A549 (cell line): ENCODE measurements at regions not wholly inside any gene's neighbourhood (a gene's known extent, or its start where the extent isn't known, plus 50 kb on each side); places are given as distances from the start of the nearest gene placed in this dataset.

Experiments used
- ATAC-seq, 2 experiments: fragments of 200-7000 bp in 1 of 2; fragments of >200 bp in 1 of 2; cut with Nextera tagmentation in 1 of 2; cut with Tn5 transposase in 1 of 2; 3 replicates each; pipeline versions ENCODE4 v1.8.0 to v1.9.1; 2018 to 2020; ENCODE audit warnings: mild to moderate bottlenecking in 1 of 2, moderate library complexity in 1 of 2
- CTCF ChIA-PET: fragments of 300-600 bp; sonication (Branson Sonifier 250); formaldehyde crosslinking; extraction: SDS; loops from one replicate; lab custom pipeline; 2021; ENCODE audit warnings: antibody characterized with exemption, inconsistent platforms; lab: Yijun Ruan, JAX
- POLR2A ChIA-PET: fragments of 350-600 bp; formaldehyde crosslinking; extraction: SDS; loops from one replicate; lab custom pipeline; 2021; ENCODE audit warnings: antibody characterized with exemption, inconsistent platforms; lab: Yijun Ruan, JAX
- DNase-seq, 2 experiments: peaks; one replicate each; pipeline versions ENCODE4 v3.0.0 to v3.0.0-alpha.2; 2011 to 2016; ENCODE audit warnings: low read depth in 1 of 2, low spot score in 1 of 2
- FAIRE-seq: peaks from 2 replicates; lab custom pipeline; 2011; peaks lifted over from hg19 to GRCh38; lab: Jason Lieb, UNC
- H3K27ac ChIP-seq, 2 experiments: fragments of >200 bp; sonication (Bioruptor Twin); formaldehyde crosslinking; 3 replicates each; pipeline ENCODE4 v1.5.1; 2016 to 2017
- H3K4me1 ChIP-seq: fragments of >200 bp; sonication (Bioruptor Twin); formaldehyde crosslinking; 3 replicates; pipeline ENCODE4 v1.6.1; 2016
- H3K4me2 ChIP-seq: fragments of >200 bp; sonication (Bioruptor Twin); formaldehyde crosslinking; 3 replicates; pipeline ENCODE4 v1.6.1; 2016
- H3K4me3 ChIP-seq: fragments of >200 bp; sonication (Bioruptor Twin); formaldehyde crosslinking; 3 replicates; pipeline ENCODE4 v1.5.1; 2016
- H3K9me3 ChIP-seq: fragments of >200 bp; sonication (Bioruptor Twin); formaldehyde crosslinking; 3 replicates; pipeline ENCODE4 v1.6.1; 2016
- BHLHE40 ChIP-seq: IDR thresholded peaks from 2 replicates; pipeline ENCODE4 v1.6.1; 2012; ENCODE audit warnings: low read depth, low read length, inconsistent platforms
- CBX2 ChIP-seq: fragments of 200-600 bp; sonication (generic); IDR thresholded peaks from 2 replicates; pipeline ENCODE4 v1.6.1; 2016; ENCODE audit warnings: low read depth, mild to moderate bottlenecking, borderline replicate concordance
- CHD4 ChIP-seq: fragments of 200-600 bp; sonication (generic); IDR thresholded peaks from 2 replicates; pipeline ENCODE4 v1.6.1; 2016; ENCODE audit warnings: antibody characterized with exemption, mild to moderate bottlenecking, borderline replicate concordance
- CTCF ChIP-seq: fragments of >200 bp; sonication (Bioruptor Twin); formaldehyde crosslinking; IDR thresholded peaks from 3 replicates; pipeline ENCODE4 v1.5.1; 2016
- E2F6 ChIP-seq: IDR thresholded peaks from 2 replicates; pipeline ENCODE4 v1.6.1; 2012; ENCODE audit warnings: low read depth, borderline replicate concordance
- EP300 ChIP-seq, 2 experiments: fragments of >200 bp; sonication (Bioruptor Twin); formaldehyde crosslinking; IDR thresholded peaks; 2 replicates in 1 of 2; 3 replicates in 1 of 2; pipeline ENCODE4 v1.6.1; 2016 to 2017
- ESRRA ChIP-seq: fragments of 150-350 bp; IDR thresholded peaks from 2 replicates; pipeline ENCODE4 v1.6.1; 2014; ENCODE audit warnings: mild to moderate bottlenecking, low read length, borderline replicate concordance
- FOSB ChIP-seq: fragments of 250-450 bp; sonication (Bioruptor Pico); IDR thresholded peaks from 2 replicates; pipeline ENCODE4 v1.5.0; 2020; ENCODE audit warnings: mild to moderate bottlenecking, moderate library complexity
- HOXA7 ChIP-seq: fragments of 250-450 bp; sonication (Bioruptor Pico); IDR thresholded peaks from 2 replicates; pipeline ENCODE4 v1.5.0; 2020; ENCODE audit warnings: mild to moderate bottlenecking, moderate library complexity
- MAFK ChIP-seq: fragments of 450-650 bp; IDR thresholded peaks from 2 replicates; pipeline ENCODE4 v1.6.1; 2014; ENCODE audit not compliant: partially characterized antibody
- MAZ ChIP-seq: fragments of 150-350 bp; IDR thresholded peaks from 2 replicates; pipeline ENCODE4 v1.6.1; 2014; ENCODE audit warnings: antibody characterized with exemption, low read depth, low read length, borderline replicate concordance
- NFE2L2 ChIP-seq: fragments of 150-350 bp; conservative IDR thresholded peaks from 2 replicates; pipeline ENCODE4 v1.6.1; 2014; ENCODE audit warnings: low read length
- REST ChIP-seq: fragments of 200-600 bp; sonication (generic); IDR thresholded peaks from 2 replicates; pipeline ENCODE4 v1.6.1; 2016; ENCODE audit warnings: antibody characterized with exemption, mild to moderate bottlenecking, moderate library complexity
- RFX5 ChIP-seq: fragments of 450-650 bp; IDR thresholded peaks from 2 replicates; pipeline ENCODE4 v1.7.1; 2014; ENCODE audit warnings: antibody characterized with exemption, mild to moderate bottlenecking, moderate library complexity
- RNF2 ChIP-seq: fragments of 200-600 bp; sonication (generic); IDR thresholded peaks from 2 replicates; pipeline ENCODE4 v1.6.1; 2016; ENCODE audit warnings: low read depth, mild to moderate bottlenecking, antibody characterized with exemption, moderate library complexity, borderline replicate concordance
- SREBF2 ChIP-seq: fragments of 450-650 bp; IDR thresholded peaks from 2 replicates; pipeline ENCODE4 v1.6.1; 2014; ENCODE audit warnings: mild to moderate bottlenecking, moderate library complexity
- TP53 ChIP-seq: fragments of 250-450 bp; sonication (Bioruptor Pico); IDR thresholded peaks from 2 replicates; pipeline ENCODE4 v1.5.0; 2021; ENCODE audit warnings: mild to moderate bottlenecking, moderate library complexity
- ZC3H11A ChIP-seq: fragments of 450-650 bp; IDR thresholded peaks from 2 replicates; pipeline ENCODE4 v1.6.1; 2014; ENCODE audit warnings: antibody characterized with exemption, mild to moderate bottlenecking
- WGBS: methylation state at CpG from one replicate; pipeline ENCODE4 v1.1.6; 2017; ENCODE audit errors: missing lambda C conversion rate; 5-methylcytosine and 5-hydroxymethylcytosine counted together

GRCh38 chr1:101136271-101136670 is 100.5 kb upstream of the S1PR1 start:
- 20% methylated on average over 3 of the region's 3 CpGs for WGBS
- no peaks in the 10 kb centered on the region for H3K4me1 ChIP-seq
- no peak overlapping the region for H3K4me2 ChIP-seq
- ChIA-PET CTCF (interaction anchor here (0.6 kb wide), 1 partner anchor 102 kb away, joined by 3 read pairs; no protein-coding TSS in a partner anchor), POLR2A (no interaction called here)
- TF ChIP-seq MAZ: no peak
- no peak for TF ChIP-seq EP300 (IDR thresholded peaks at IDR 0.05)
- no peak for TF ChIP-seq TP53 (CRISPR knock-in tag)
- TF ChIP-seq RFX5: no peak
- no peak for TF ChIP-seq REST
- TF ChIP-seq CHD4: no peak
- no peak for TF ChIP-seq ZC3H11A
- no peak for TF ChIP-seq CBX2
- no peak for TF ChIP-seq RNF2
- TF ChIP-seq FOSB (CRISPR knock-in tag): no peak
- TF ChIP-seq HOXA7 (CRISPR knock-in tag): no peak
- DNase-seq (no peak), FAIRE-seq (no peak), ATAC-seq (no peak)
- H3K4me3 ChIP-seq: no peak overlapping the region
- H3K9me3 ChIP-seq: no peaks in the 10 kb centered on the region
- H3K27ac ChIP-seq: no peak overlapping the region

- no peak for ATAC-seq
- POLR2A ChIA-PET: no interaction called here
- TF ChIP-seq BHLHE40 (no peak), SREBF2 (no peak)
These were observed 101.3 kb upstream of the S1PR1 start for GRCh38 chr1:101135526-101135925.

GRCh38 chr1:101131239-101131843 is 105.5 kb upstream of the S1PR1 start:
- ATAC-seq: no peak
- POLR2A ChIA-PET: no interaction called here
- CTCF ChIA-PET: no interaction called here

More at GRCh38 chr1:101135526-101135925, 101.3 kb upstream of the S1PR1 start:
- no peak for FAIRE-seq
- Histone ChIP-seq H3K4me1 (no peaks in the 10 kb centered on the region), H3K9me3 (no peaks in the 10 kb centered on the region), H3K4me3 (no peak overlapping the region), H3K27ac (no peak overlapping the region), H3K4me2 (no peak overlapping the region)
- CTCF ChIA-PET: no interaction called here
- 29% methylated on average over 2 of the region's 2 CpGs for WGBS
- no peak for DNase-seq

More at GRCh38 chr1:101131239-101131843, 105.5 kb upstream of the S1PR1 start:
- DNase-seq (no peak), FAIRE-seq (no peak)
- TF ChIP-seq E2F6 (no peak), FOSB (CRISPR knock-in tag) (no peak), ESRRA (no peak), CTCF (no peak), MAFK (no peak), NFE2L2 (no peak)
- Histone ChIP-seq H3K9me3 (no peaks in the 10 kb centered on the region), H3K4me3 (no peak overlapping the region), H3K4me1 (no peaks in the 10 kb centered on the region), H3K4me2 (no peak overlapping the region), H3K27ac (no peak overlapping the region)
- 18% methylated on average over 1 of the region's 1 CpG for WGBS
